ENCODE measurements at regions not wholly inside any gene's neighbourhood (a gene's known extent, or its start where the extent isn't known, plus 50 kb on each side); places are given as distances from the start of the nearest gene placed in this dataset.
A peak's percentile ranks its signal among the peaks of the same experiment; 100 is the strongest.

GRCh38 chr1:244963231-244963826 lies 99.0 kb upstream of the HNRNPU start (continued):
- TF ChIP-seq RBM15 (IDR thresholded peaks at IDR 0.05; ENCODE audit: insufficient read depth, low read length) (no peak), ZFP1 (CRISPR knock-in tag; IDR thresholded peaks at IDR 0.05) (no peak), PPARD (CRISPR knock-in tag; IDR thresholded peaks at IDR 0.05) (no peak), SUPT5H (IDR thresholded peaks at IDR 0.05) (no peak), SMC3 (conservative IDR thresholded peaks at IDR 0.05; ENCODE audit: insufficient read depth, low read depth, low read length) (no peak), E2F6 (IDR thresholded peaks at IDR 0.05; ENCODE audit: borderline replicate concordance in 1 of 2, extremely low read depth in 1 of 2, insufficient read depth in 1 of 2, insufficient read length in 1 of 2, low read depth in 1 of 2, low read length in 1 of 2, poor library complexity in 1 of 2, severe bottlenecking in 1 of 2) (no peak), RNF2 (IDR thresholded peaks at IDR 0.05) (no peak), CTBP1 (IDR thresholded peaks at IDR 0.05; ENCODE audit: borderline replicate concordance) (no peak), ZNF140 (CRISPR knock-in tag; IDR thresholded peaks at IDR 0.05) (no peak), ZNF174 (CRISPR knock-in tag; IDR thresholded peaks at IDR 0.05) (no peak), MTA2 (IDR thresholded peaks at IDR 0.05; ENCODE audit: low read depth) (peak; percentile 50; the same call in 1 of the 2 replicates)
- TF ChIP-seq, protein P1, sequence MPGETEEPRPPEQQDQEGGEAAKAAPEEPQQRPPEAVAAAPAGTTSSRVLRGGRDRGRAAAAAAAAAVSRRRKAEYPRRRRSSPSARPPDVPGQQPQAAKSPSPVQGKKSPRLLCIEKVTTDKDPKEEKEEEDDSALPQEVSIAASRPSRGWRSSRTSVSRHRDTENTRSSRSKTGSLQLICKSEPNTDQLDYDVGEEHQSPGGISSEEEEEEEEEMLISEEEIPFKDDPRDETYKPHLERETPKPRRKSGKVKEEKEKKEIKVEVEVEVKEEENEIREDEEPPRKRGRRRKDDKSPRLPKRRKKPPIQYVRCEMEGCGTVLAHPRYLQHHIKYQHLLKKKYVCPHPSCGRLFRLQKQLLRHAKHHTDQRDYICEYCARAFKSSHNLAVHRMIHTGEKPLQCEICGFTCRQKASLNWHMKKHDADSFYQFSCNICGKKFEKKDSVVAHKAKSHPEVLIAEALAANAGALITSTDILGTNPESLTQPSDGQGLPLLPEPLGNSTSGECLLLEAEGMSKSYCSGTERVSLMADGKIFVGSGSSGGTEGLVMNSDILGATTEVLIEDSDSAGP (CRISPR knock-in tag; IDR thresholded peaks at IDR 0.05) = no peak
- TF ChIP-seq, protein P2, sequence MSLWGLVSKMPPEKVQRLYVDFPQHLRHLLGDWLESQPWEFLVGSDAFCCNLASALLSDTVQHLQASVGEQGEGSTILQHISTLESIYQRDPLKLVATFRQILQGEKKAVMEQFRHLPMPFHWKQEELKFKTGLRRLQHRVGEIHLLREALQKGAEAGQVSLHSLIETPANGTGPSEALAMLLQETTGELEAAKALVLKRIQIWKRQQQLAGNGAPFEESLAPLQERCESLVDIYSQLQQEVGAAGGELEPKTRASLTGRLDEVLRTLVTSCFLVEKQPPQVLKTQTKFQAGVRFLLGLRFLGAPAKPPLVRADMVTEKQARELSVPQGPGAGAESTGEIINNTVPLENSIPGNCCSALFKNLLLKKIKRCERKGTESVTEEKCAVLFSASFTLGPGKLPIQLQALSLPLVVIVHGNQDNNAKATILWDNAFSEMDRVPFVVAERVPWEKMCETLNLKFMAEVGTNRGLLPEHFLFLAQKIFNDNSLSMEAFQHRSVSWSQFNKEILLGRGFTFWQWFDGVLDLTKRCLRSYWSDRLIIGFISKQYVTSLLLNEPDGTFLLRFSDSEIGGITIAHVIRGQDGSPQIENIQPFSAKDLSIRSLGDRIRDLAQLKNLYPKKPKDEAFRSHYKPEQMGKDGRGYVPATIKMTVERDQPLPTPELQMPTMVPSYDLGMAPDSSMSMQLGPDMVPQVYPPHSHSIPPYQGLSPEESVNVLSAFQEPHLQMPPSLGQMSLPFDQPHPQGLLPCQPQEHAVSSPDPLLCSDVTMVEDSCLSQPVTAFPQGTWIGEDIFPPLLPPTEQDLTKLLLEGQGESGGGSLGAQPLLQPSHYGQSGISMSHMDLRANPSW (CRISPR knock-in tag; IDR thresholded peaks at IDR 0.05) = no peak
- TF ChIP-seq, protein P3, sequence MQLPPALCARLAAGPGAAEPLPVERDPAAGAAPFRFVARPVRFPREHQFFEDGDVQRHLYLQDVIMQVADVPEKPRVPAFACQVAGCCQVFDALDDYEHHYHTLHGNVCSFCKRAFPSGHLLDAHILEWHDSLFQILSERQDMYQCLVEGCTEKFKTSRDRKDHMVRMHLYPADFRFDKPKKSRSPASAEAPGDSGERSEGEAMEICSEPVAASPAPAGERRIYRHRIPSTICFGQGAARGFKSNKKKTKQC (CRISPR knock-in tag; IDR thresholded peaks at IDR 0.05) = no peak

Data from K562 (cell line).